ENCODE measurements at regions not wholly inside any gene's neighbourhood (a gene's known extent, or its start where the extent isn't known, plus 50 kb on each side); places are given as distances from the start of the nearest gene placed in this dataset.

DNA sequence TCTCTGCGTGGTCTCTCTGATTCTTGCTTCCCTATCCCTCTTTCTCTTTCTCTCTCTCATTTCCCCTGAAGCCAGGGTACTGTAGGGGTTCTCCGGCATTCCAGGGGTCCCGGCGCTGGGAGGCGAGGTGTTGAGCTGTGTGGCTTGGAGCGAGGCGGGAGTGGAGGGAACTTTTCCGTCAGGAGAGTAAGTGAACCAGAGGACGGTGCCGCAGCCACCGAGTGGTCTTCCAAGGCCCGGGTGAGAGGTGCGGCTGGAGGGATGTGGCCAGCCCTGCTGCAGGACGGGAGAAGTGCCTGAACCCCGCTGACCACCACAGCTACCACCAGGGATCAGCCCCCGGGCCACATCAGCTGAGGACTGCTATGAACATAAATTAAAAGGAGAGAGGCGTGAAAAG lies 68.2 kb upstream of the FAM181A start:
- TF ChIP-seq POLR2AphosphoS5 (IDR thresholded peaks at IDR 0.05) (no peak), CTCF (IDR thresholded peaks at IDR 0.05) (no peak)

Data from gastroesophageal sphincter (tissue), 3 donors.